Sigmoid colon (tissue), 4 donors: ENCODE measurements at regions not wholly inside any gene's neighbourhood (a gene's known extent, or its start where the extent isn't known, plus 50 kb on each side); places are given as distances from the start of the nearest gene placed in this dataset.

Experiments
- POLR2AphosphoS5 ChIP-seq, 4 donors: sonication (generic); formaldehyde crosslinking; IDR thresholded peaks; one replicate each; pipeline ENCODE4 v1.6.1; 2017; ENCODE audit warnings: antibody characterized with exemption in 4 of 4
- TF ChIP-seq, protein P1 (sequence below), 4 experiments: fragments of 450-650 bp in 3 of 4; fragments of 200-600 bp in 1 of 4; IDR thresholded peaks; one replicate each; pipeline ENCODE4 v1.5.1; 2016 to 2019; ENCODE audit warnings: antibody characterized with exemption in 4 of 4, mild to moderate bottlenecking in 3 of 4, moderate library complexity in 2 of 4

DNA sequence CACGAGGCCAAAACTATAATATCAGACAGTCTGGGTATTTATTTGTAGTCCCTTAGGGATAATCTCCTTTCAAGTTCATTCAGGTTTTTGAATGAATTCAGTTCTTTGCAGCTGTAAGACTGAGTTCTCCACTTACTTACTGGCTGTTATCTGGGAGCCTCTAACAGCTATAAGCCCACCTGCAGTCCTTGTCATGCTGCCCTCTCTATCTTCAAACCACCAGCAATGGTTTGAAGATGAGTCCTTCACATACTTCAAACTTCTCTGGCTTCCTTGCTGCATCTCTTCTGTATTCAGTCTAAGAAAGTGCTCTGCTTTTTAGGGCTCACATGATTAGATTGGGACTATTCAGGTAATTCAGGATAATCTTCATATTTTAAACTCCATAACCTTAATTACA is 154.5 kb upstream of the STT3B start:
- TF ChIP-seq, protein P1, sequence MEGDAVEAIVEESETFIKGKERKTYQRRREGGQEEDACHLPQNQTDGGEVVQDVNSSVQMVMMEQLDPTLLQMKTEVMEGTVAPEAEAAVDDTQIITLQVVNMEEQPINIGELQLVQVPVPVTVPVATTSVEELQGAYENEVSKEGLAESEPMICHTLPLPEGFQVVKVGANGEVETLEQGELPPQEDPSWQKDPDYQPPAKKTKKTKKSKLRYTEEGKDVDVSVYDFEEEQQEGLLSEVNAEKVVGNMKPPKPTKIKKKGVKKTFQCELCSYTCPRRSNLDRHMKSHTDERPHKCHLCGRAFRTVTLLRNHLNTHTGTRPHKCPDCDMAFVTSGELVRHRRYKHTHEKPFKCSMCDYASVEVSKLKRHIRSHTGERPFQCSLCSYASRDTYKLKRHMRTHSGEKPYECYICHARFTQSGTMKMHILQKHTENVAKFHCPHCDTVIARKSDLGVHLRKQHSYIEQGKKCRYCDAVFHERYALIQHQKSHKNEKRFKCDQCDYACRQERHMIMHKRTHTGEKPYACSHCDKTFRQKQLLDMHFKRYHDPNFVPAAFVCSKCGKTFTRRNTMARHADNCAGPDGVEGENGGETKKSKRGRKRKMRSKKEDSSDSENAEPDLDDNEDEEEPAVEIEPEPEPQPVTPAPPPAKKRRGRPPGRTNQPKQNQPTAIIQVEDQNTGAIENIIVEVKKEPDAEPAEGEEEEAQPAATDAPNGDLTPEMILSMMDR (IDR thresholded peaks at IDR 0.05): no peak
- TF ChIP-seq POLR2AphosphoS5 (IDR thresholded peaks at IDR 0.05): no peak
